LNCaP clone FGC (cell line): ENCODE measurements at regions not wholly inside any gene's neighbourhood (a gene's known extent, or its start where the extent isn't known, plus 50 kb on each side); places are given as distances from the start of the nearest gene placed in this dataset.

Source experiments
- DNase-seq: peaks from one replicate; pipeline ENCODE4 v3.0.0-alpha.2; 2011; ENCODE audit warnings: low read depth
- H3K4me3 ChIP-seq: 2 replicates; pipeline ENCODE4 v1.5.1; 2011; ENCODE audit warnings: mild to moderate bottlenecking, low read depth, low read length, control low read depth
- TF ChIP-seq, protein P1 (sequence below): IDR thresholded peaks from 2 replicates; pipeline ENCODE4 v1.5.1; 2012; ENCODE audit warnings: mild to moderate bottlenecking; ENCODE audit not compliant: control insufficient read depth, insufficient read depth; ENCODE audit errors: extremely low read depth

GRCh38 chr3:65178703-65179102 is 490.9 kb upstream of the ADAMTS9 start:
- TF ChIP-seq, protein P1, sequence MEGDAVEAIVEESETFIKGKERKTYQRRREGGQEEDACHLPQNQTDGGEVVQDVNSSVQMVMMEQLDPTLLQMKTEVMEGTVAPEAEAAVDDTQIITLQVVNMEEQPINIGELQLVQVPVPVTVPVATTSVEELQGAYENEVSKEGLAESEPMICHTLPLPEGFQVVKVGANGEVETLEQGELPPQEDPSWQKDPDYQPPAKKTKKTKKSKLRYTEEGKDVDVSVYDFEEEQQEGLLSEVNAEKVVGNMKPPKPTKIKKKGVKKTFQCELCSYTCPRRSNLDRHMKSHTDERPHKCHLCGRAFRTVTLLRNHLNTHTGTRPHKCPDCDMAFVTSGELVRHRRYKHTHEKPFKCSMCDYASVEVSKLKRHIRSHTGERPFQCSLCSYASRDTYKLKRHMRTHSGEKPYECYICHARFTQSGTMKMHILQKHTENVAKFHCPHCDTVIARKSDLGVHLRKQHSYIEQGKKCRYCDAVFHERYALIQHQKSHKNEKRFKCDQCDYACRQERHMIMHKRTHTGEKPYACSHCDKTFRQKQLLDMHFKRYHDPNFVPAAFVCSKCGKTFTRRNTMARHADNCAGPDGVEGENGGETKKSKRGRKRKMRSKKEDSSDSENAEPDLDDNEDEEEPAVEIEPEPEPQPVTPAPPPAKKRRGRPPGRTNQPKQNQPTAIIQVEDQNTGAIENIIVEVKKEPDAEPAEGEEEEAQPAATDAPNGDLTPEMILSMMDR: no peak
- H3K4me3 ChIP-seq: no peak overlapping the region
- DNase-seq: no peak

- TF ChIP-seq, protein P1: no peak
- no peak for DNase-seq
- H3K4me3 ChIP-seq: no peak overlapping the region
Observed at GRCh38 chr3:65177960-65178376, 490.2 kb upstream of the ADAMTS9 start.

DNA sequence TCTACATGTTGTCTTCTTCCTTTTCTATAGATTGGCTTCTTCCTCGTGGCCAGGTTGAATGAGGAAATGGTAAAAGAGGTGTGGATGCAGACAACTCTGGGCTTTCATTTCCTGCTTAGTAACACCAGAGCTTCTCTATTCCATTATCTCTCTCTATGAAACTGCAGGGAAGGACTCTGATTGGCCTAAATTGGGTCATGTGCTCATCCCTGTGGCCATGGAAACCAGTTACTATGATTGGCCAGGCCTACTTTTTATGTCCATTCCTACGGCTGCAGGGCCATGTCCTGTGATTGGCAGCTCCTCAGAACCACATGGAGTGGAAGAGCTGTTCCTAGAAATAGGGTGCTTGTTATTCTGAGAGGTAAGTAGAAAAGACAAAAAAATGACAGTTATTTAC is 486.9 kb upstream of the ADAMTS9 start:
- H3K4me3 ChIP-seq: no peak overlapping the region
- no peak for DNase-seq
- TF ChIP-seq, protein P1: no peak

DNA sequence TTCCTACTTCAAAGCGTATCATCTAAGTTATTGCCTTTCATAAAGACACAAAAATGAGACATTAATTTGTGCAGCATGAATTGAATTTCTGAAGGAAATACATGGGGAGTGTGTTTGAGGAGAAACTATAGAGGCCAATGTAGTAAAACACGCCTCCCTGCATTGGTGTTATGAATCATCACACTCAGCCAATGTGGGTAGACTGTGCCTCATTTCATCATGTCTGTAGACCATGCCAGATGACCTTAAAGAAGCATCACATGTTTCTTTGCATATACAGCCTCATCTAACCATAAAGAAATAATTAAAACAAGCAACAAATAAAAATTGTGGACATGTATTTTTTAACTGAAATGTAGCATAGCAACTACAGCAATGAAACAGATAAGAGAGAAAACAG is 486.0 kb upstream of the ADAMTS9 start:
- TF ChIP-seq, protein P1: no peak
- no peak overlapping the region for H3K4me3 ChIP-seq
- DNase-seq: no peak

DNA sequence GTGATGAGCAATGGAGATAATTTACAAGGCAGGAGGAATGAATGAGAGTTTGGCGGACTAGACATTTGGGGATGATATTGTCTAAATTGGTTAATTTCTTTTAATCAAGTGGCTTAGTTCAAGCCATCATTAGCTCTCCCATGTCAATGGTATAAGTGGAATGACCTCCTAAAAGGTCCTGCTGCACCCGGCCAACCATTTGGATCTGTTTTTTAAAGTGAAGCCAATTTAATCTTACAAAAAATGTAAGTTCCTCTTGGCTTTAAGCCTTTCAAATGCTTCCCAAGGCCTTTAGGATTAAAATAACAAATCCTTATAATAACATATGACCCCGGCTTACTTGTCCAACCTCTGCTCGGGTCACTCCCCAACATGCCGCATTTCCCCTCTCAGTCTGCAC is 484.4 kb upstream of the ADAMTS9 start:
- DNase-seq: no peak
- TF ChIP-seq, protein P1: no peak
- H3K4me3 ChIP-seq: no peak overlapping the region

- TF ChIP-seq, protein P1: peak; percentile 40
- no peak for DNase-seq
- H3K4me3 ChIP-seq: no peak overlapping the region
Observed at GRCh38 chr3:65170390-65171042, 482.7 kb upstream of the ADAMTS9 start.

DNA sequence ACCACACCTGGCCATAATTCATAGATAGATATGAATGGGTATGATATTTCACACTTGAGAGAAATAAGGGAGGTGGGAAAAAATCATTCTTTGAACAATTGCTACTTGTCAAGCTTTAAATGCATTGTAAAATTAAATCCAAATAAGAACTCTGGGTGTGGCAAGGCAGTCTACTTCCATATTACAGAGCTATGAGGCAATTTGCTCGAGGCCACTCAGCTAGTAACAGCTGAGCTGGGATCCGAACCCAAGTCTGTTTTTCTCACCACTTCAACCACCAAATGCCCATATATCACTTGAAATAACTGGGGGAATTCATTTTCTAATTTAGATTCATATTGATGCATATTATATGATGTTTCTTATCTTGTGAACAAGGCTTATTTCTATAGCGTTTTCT is 482.2 kb upstream of the ADAMTS9 start:
- H3K4me3 ChIP-seq: no peak overlapping the region
- TF ChIP-seq, protein P1: no peak
- DNase-seq: no peak
